ENCODE measurements at regions not wholly inside any gene's neighbourhood (a gene's known extent, or its start where the extent isn't known, plus 50 kb on each side); places are given as distances from the start of the nearest gene placed in this dataset.

- Mint-ChIP-seq H3K4me3 (no peak overlapping the region), H3K27me3 (ENCODE audit: low read depth) (no peaks in the 10 kb centered on the region), H3K27ac (no peak overlapping the region), H3K4me1 (no peaks in the 10 kb centered on the region; a peak in 1 of 4 replicates), H3K36me3 (ENCODE audit: insufficient read depth in 1 of 3, low read depth in 3 of 3) (no peaks in the 10 kb centered on the region), H3K9me3 (no peaks in the 10 kb centered on the region)
- Histone ChIP-seq H3T11ph (ENCODE audit: low read length) (no peak overlapping the region), H3K79me2 (ENCODE audit: insufficient read depth, low read length) (no peaks in the 10 kb centered on the region), H2BK15ac (ENCODE audit: low read depth, low read length) (no peak overlapping the region), H3K18ac (ENCODE audit: insufficient read length, low read depth, low read length) (no peak overlapping the region), H2AK5ac (ENCODE audit: insufficient read length, low read length) (no peak overlapping the region), H2BK5ac (ENCODE audit: insufficient read length, low read length) (no peak overlapping the region), H3K79me1 (ENCODE audit: insufficient read depth, low read depth, low read length, poor library complexity, severe bottlenecking) (no peaks in the 10 kb centered on the region), H3K23ac (ENCODE audit: insufficient read length, low read depth, low read length) (no peak overlapping the region), H2BK120ac (ENCODE audit: low read depth, low read length, poor library complexity, severe bottlenecking) (no peak overlapping the region), H3K27me3 (ENCODE audit: insufficient read depth, low read length) (no peaks in the 10 kb centered on the region), H2AFZ (ENCODE audit: low read length) (no peak overlapping the region), H2BK12ac (ENCODE audit: insufficient read length, low read depth, low read length) (no peak overlapping the region), H3K4ac (ENCODE audit: low read depth, low read length) (no peak overlapping the region), H3K14ac (ENCODE audit: insufficient read depth, low read length) (no peak overlapping the region), H4K5ac (ENCODE audit: insufficient read length, low read depth, low read length) (no peak overlapping the region), H3K4me2 (ENCODE audit: insufficient read depth, insufficient read length, low read length) (no peak overlapping the region), H3K9me3 (ENCODE audit: control insufficient read depth, low read depth, low read length) (no peaks in the 10 kb centered on the region), H4K91ac (ENCODE audit: insufficient read length, low read depth, low read length) (no peak overlapping the region), H3K4me1 (ENCODE audit: insufficient read depth, low read length) (no peaks in the 10 kb centered on the region), H3K27ac (ENCODE audit: insufficient read length, low read depth, low read length) (no peak overlapping the region), H4K8ac (replicated peaks; ENCODE audit: insufficient read length, low read depth, low read length) (no peak overlapping the region), H2BK20ac (ENCODE audit: low read depth, low read length, poor library complexity, severe bottlenecking) (no peak overlapping the region), H3K56ac (ENCODE audit: insufficient read length, low read depth, low read length) (no peak overlapping the region), H3K23me2 (ENCODE audit: insufficient read length, low read depth, low read length, poor library complexity, severe bottlenecking) (no peaks in the 10 kb centered on the region), H3K9ac (ENCODE audit: extremely low read depth, insufficient read length, low read length) (no peak overlapping the region), H4K20me1 (ENCODE audit: control insufficient read depth, insufficient read depth, insufficient read length) (no peaks in the 10 kb centered on the region)
- DNase-seq, result no peak
- no peak for TF ChIP-seq CTCF (conservative IDR thresholded peaks at IDR 0.05)
- no CpG with 5 or more reads among the region's 1 CpG for WGBS (ENCODE audit: extremely low coverage, insufficient read length, low lambda C conversion rate)
These were observed 184.4 kb upstream of the THSD7A start for GRCh38 chr7:12016439-12016838.

Measured in H9 (cell line).